Astrocyte of the spinal cord (primary cell): ENCODE measurements at regions not wholly inside any gene's neighbourhood (a gene's known extent, or its start where the extent isn't known, plus 50 kb on each side); places are given as distances from the start of the nearest gene placed in this dataset.

Source experiments
- DNase-seq: peaks from one replicate; pipeline ENCODE4 v3.0.0; 2011; ENCODE audit warnings: low read depth, low spot score
- H3K4me3 ChIP-seq: 2 replicates; pipeline ENCODE4 v1.5.1; 2011; ENCODE audit warnings: low read depth, mild to moderate bottlenecking, low read length, moderate library complexity
- CTCF ChIP-seq: IDR thresholded peaks from 2 replicates; pipeline ENCODE4 v1.5.1; 2012; ENCODE audit warnings: low read depth, mild to moderate bottlenecking, low read length, inconsistent platforms
- in situ Hi-C: cut with HindIII; loops from 2 replicates; pipeline ENCODE4 v1.10.0; 2017; ENCODE audit warnings: low sequenced_read_pairs

GRCh38 chr7:118312051-118312450 lies 87.5 kb downstream of the ANKRD7 start:
- TF ChIP-seq CTCF: no peak
- in situ Hi-C loops: no loop called here
- DNase-seq: no peak
- no peak overlapping the region for H3K4me3 ChIP-seq

- no peak overlapping the region for H3K4me3 ChIP-seq
- in situ Hi-C loops: no loop called here
- no peak for TF ChIP-seq CTCF
- peak; percentile 30 for DNase-seq
These were observed 88.5 kb downstream of the ANKRD7 start for GRCh38 chr7:118312966-118313365.

GRCh38 chr7:118324790-118325449 lies 100.4 kb downstream of the ANKRD7 start:
- H3K4me3 ChIP-seq: no peak overlapping the region
- TF ChIP-seq CTCF: no peak
- DNase-seq: no peak
- in situ Hi-C loops: no loop called here

GRCh38 chr7:118325450-118325808 lies 100.9 kb downstream of the ANKRD7 start:
- no peak for TF ChIP-seq CTCF
- no peak for DNase-seq
- no peak overlapping the region for H3K4me3 ChIP-seq
- in situ Hi-C loops: no loop called here

GRCh38 chr7:118327174-118327573 lies 102.7 kb downstream of the ANKRD7 start:
- in situ Hi-C loops: no loop called here
- no peak for TF ChIP-seq CTCF
- H3K4me3 ChIP-seq: no peak overlapping the region
- no peak for DNase-seq

GRCh38 chr7:118328505-118329211 lies 104.2 kb downstream of the ANKRD7 start:
- TF ChIP-seq CTCF: no peak
- in situ Hi-C loops: no loop called here
- DNase-seq: no peak
- H3K4me3 ChIP-seq: no peak overlapping the region
